Psoas muscle (tissue), 7 donors: ENCODE measurements at regions not wholly inside any gene's neighbourhood (a gene's known extent, or its start where the extent isn't known, plus 50 kb on each side); places are given as distances from the start of the nearest gene placed in this dataset.

Experiments
- ATAC-seq, 4 donors: fragments of 200-7000 bp; cut with Tn5 transposase; one replicate each; pipeline ENCODE4 v1.9.1; 2020; ENCODE audit warnings: moderate library complexity in 3 of 4, mild to moderate bottlenecking in 2 of 4
- DNase-seq, 2 donors: peaks; one replicate each; pipeline ENCODE4 v3.0.0-alpha.2; 2020
- H3K27ac ChIP-seq: fragments of 200-600 bp; one replicate; pipeline ENCODE4 v1.8.0; 2022
- H3K27me3 ChIP-seq, 3 donors: fragments of 200-600 bp in 1 of 3; one replicate each; pipeline versions ENCODE4 v1.6.1 to v1.8.0; 2013 to 2022; ENCODE audit warnings: low read length in 2 of 3, mild to moderate bottlenecking in 2 of 3, moderate library complexity in 1 of 3; ENCODE audit not compliant: insufficient read depth in 3 of 3
- H3K36me3 ChIP-seq, 2 donors: fragments of 200-600 bp in 1 of 2; one replicate each; pipeline versions ENCODE4 v1.6.1 to v1.8.0; 2013 to 2022; ENCODE audit warnings: low read depth in 1 of 2, mild to moderate bottlenecking in 1 of 2, moderate library complexity in 1 of 2; ENCODE audit not compliant: insufficient read depth in 1 of 2
- H3K4me1 ChIP-seq: fragments of 200-600 bp; one replicate; pipeline ENCODE4 v1.8.0; 2022
- H3K4me3 ChIP-seq: fragments of 200-600 bp; one replicate; pipeline ENCODE4 v1.8.0; 2022; ENCODE audit warnings: mild to moderate bottlenecking
- H3K9me3 ChIP-seq: fragments of 200-600 bp; one replicate; pipeline ENCODE4 v1.8.0; 2022
- CTCF ChIP-seq: fragments of 200-600 bp; IDR thresholded peaks from one replicate; pipeline ENCODE4 v1.8.0; 2022; ENCODE audit warnings: antibody characterized with exemption
- WGBS, 3 donors: extraction: QIAGEN DNeasy Blood & Tissue Kit; methylation state at CpG; one replicate each; pipeline versions ENCODE4 v1.1.6 to v1.1.7; 2013; 5-methylcytosine and 5-hydroxymethylcytosine counted together
- intact Hi-C, 2 donors: fragments of 100-400 bp; cut with DNase I; formaldehyde crosslinking; loops; one replicate each; pipeline versions ENCODE4 v1.11.0 to v1.14.2; 2022
- donor health status: healthy with polysubstance abuse.
- donor health status: DM: no; HTN: no; CAD: no; lungs with moderate emphysema.
- donor health status: Bipolar disorder and iron deficiency.
- donor health status: healthy.
- donor health status: DM: yes; HTN: yes; CAD: no.
- donor health status: DM: no; HTN: no; CAD: no.
- donor health status: DM: yes; HTN: yes; CAD: no.

- no peak overlapping the region for H3K27ac ChIP-seq
- intact Hi-C loops: no loop called here
- ATAC-seq (no peak), DNase-seq (no peak)
- H3K36me3 ChIP-seq: no peaks in the 10 kb centered on the region
- TF ChIP-seq CTCF: no peak
- no peak overlapping the region for H3K4me3 ChIP-seq
- H3K4me1 ChIP-seq: no peaks in the 10 kb centered on the region
- no peaks in the 10 kb centered on the region for H3K9me3 ChIP-seq
- H3K27me3 ChIP-seq: peaks cover 0 to 4% (median 0%) of the 10 kb centered on the region in 3 donors
- 57 to 74% (median 68%) methylated on average over 2 of the region's 2 CpGs for WGBS, 3 donors
Measured at GRCh38 chrX:34382416-34382815, 250.3 kb upstream of the FAM47A start.

- ATAC-seq (no peak), DNase-seq (no peak)
- Histone ChIP-seq H3K4me3 (no peak overlapping the region), H3K27me3 (peaks cover 0 to 4% (median 0%) of the 10 kb centered on the region in 3 donors), H3K36me3 (no peaks in the 10 kb centered on the region), H3K27ac (no peak overlapping the region), H3K4me1 (no peaks in the 10 kb centered on the region), H3K9me3 (no peaks in the 10 kb centered on the region)
- WGBS, 3 donors: 61 to 91% (median 83%) methylated on average over 2 of the region's 2 CpGs
- intact Hi-C loops: no loop called here
- TF ChIP-seq CTCF: no peak
Measured at GRCh38 chrX:34381241-34381640, 249.1 kb upstream of the FAM47A start.

GRCh38 chrX:34379891-34380290, 247.8 kb upstream of the FAM47A start:
- Histone ChIP-seq H3K36me3 (no peaks in the 10 kb centered on the region), H3K27me3 (peaks cover 0 to 4% (median 0%) of the 10 kb centered on the region in 3 donors), H3K27ac (no peak overlapping the region), H3K9me3 (no peaks in the 10 kb centered on the region), H3K4me1 (no peaks in the 10 kb centered on the region), H3K4me3 (no peak overlapping the region)
- 54 to 76% (median 64%) methylated on average over 4 of the region's 4 CpGs for WGBS, 3 donors
- DNase-seq (no peak), ATAC-seq (no peak)
- no peak for TF ChIP-seq CTCF
- intact Hi-C loops: no loop called here

- H3K4me1 ChIP-seq: no peaks in the 10 kb centered on the region
- H3K36me3 ChIP-seq: no peaks in the 10 kb centered on the region
- no peak for TF ChIP-seq CTCF
- no peak overlapping the region for H3K27ac ChIP-seq
- 74 to 88% (median 84%) methylated on average over 1 of the region's 1 CpG for WGBS, 3 donors
- H3K9me3 ChIP-seq: peaks cover 7% of the 10 kb centered on the region
- no peak for DNase-seq
- intact Hi-C loops: no loop called here
- H3K27me3 ChIP-seq: peaks cover 0 to 4% (median 0%) of the 10 kb centered on the region in 3 donors
- no peak for ATAC-seq
- H3K4me3 ChIP-seq: no peak overlapping the region
Measured at GRCh38 chrX:34377645-34378044, 245.5 kb upstream of the FAM47A start.

- no peaks in the 10 kb centered on the region for H3K36me3 ChIP-seq
- no peaks in the 10 kb centered on the region for H3K27me3 ChIP-seq
- intact Hi-C loops: no loop called here
- DNase-seq (no peak), ATAC-seq (no peak)
- no peak overlapping the region for H3K27ac ChIP-seq
- WGBS, 3 donors: 43 to 70% (median 44%) methylated on average over 1 of the region's 1 CpG
- TF ChIP-seq CTCF: no peak
- H3K9me3 ChIP-seq: peaks cover 7% of the 10 kb centered on the region
- H3K4me1 ChIP-seq: no peaks in the 10 kb centered on the region
- no peak overlapping the region for H3K4me3 ChIP-seq
Measured at GRCh38 chrX:34371754-34372153, 239.6 kb upstream of the FAM47A start.
